HG02852 (cell line): ENCODE measurements at regions not wholly inside any gene's neighbourhood (a gene's known extent, or its start where the extent isn't known, plus 50 kb on each side); places are given as distances from the start of the nearest gene placed in this dataset.
"Not testable (repeated sequence)": the region's sequence is repeated elsewhere in the genome, so short reads cannot be mapped to it uniquely, and the experiment has no call there.

Experiments used
- ATAC-seq: cut with Tn5 transposase; IDR thresholded peaks from one replicate; pipeline ENCODE4 v1.9.1; 2021; ENCODE audit warnings: mild to moderate bottlenecking, moderate library complexity; ENCODE audit not compliant: unreplicated experiment

DNA sequence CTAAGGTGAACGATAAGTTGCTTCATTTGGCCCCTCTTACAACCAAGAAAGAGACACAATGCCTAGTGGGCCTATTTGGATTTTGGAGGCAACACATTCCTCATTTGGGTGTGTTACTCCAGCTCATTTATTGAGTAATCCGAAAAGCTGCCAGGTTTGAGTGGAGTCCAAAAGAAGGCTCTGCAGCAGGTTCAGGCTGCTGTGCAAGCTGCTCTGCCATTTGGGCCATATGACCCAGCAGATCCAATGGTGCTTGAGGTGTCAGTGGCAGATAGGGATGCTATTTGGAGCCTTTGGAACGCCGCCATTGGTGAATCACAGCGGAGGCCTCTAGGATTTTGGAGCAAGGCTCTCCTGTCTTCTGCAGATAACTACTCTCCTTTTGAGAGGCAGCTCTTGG is 176.4 kb downstream of the AKR1D1 start:
- not testable (repeated sequence) for ATAC-seq

DNA sequence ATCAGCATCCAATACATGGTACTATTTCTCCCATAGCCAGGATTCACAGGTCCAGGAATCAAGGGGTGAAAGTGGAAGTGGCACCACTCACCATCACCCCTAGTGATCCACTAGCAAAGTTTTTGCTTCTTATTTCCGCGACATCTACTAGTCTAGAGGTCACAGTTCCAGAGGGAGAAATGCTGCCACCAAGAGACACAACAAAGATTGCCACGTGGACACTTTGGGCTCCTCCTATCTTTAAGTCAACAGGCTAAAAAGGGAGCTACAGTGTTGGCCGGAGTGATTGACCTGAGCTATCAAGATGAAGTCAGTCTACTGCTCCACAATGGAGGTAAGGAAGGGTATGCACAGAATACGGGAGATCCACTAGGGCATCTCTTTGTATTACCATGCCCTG is 178.2 kb downstream of the AKR1D1 start:
- no peak for ATAC-seq

- no peak for ATAC-seq
Measured at GRCh38 chr7:138257459-138258196, 181.4 kb downstream of the AKR1D1 start.

DNA sequence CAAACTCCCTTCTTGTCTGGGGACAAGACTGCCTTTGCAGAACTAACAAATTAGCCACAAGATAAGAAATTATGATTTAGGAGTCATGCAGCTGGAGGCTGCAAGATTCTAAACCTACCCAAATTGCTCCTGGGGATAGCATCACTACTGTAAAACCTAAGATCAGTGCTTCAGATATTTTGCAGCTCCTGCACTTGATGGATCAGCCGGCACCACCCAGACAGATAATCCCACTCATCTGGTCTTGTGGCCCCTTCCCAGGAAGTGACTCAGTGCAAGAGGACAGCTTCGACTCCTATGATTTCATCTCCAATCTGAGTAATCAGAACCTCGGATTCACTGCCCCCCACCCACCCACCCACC is 181.9 kb downstream of the AKR1D1 start:
- no peak for ATAC-seq

GRCh38 chr7:138259675-138260074 is 183.4 kb downstream of the AKR1D1 start:
- ATAC-seq: no peak

DNA sequence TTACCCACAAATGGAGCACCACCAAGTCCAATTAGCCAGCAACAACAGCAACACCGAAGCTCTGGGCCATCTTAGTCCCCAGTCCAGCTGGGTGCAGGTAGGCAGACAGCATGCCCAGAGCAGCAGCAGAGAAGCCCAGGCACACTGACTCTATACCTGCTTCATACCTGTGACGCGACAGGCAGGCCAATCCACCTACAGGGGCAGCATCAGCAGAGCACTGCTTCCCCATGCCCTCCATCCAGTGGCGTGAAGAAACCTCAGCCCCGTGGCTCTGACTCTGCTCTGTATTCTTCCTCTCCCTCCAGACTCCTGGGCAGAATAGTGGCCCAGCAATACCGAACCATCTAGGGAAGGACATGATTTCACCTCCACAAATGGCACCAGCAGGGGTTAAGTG is 191.7 kb downstream of the AKR1D1 start:
- ATAC-seq: no peak

GRCh38 chr7:138276891-138277290 is 183.2 kb upstream of the TRIM24 start:
- ATAC-seq: no peak

- ATAC-seq: no peak
Measured at GRCh38 chr7:138278601-138279000, 181.5 kb upstream of the TRIM24 start.

- ATAC-seq: no peak
Measured at GRCh38 chr7:138282997-138283396, 177.1 kb upstream of the TRIM24 start.

DNA sequence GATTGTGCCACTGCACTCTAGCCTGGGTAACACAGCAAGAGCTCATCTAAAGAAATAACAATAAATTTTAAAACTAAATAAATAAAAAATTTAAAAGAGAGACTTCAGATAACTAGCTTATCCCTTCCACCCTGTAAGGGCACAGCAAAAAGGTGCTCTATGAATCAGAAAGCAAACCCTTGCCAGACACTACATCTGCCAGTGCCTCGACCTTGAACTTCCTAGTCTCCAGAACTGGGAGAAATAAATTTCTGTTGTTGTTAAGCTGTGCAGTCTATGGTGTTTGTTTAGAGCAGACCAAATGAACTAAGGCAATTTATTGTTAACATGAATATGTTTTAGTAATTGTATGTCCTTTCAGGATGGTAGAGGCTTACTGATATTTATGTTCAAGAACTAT is 174.9 kb upstream of the TRIM24 start:
- ATAC-seq: no peak

- no peak for ATAC-seq
Measured at GRCh38 chr7:138286846-138287245, 173.2 kb upstream of the TRIM24 start.

DNA sequence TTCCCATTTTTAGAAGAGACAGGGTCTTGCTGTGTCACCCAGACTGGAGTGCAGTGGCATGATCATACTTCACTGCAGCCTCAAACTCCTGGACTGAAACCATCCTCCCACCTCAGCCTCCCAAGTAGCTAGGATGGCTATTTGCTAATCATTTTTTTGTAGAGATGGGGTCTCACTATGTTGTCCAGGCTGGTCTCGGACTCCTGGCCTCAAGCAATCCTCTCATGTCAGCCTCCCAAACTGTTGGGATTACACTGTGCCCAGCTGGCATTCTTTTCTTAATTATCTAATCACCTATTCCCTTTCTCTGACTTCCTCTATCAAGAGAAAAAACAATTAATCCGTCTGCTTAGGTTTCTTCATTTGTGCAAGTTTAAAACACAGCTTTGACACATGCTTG is 172.5 kb upstream of the TRIM24 start:
- no peak for ATAC-seq

DNA sequence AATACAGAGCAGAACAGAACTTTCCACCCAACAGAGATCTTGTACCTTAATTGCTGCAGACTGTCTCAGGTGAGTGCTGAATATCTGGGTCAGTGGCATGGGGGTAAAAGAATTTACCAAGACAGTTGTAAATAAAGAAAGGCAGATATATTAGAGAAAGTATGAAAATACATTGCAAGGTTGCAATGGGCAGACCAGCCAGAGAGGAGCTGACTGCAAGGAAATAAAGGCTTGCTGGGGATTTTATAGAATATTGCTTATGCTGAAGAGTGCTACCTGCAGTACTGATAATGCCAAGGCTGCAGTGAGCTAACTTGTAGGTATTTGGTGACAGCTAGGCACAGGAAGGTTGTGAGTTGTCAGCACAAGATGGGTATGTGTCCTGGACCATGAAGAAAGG is 171.0 kb upstream of the TRIM24 start:
- ATAC-seq: no peak

DNA sequence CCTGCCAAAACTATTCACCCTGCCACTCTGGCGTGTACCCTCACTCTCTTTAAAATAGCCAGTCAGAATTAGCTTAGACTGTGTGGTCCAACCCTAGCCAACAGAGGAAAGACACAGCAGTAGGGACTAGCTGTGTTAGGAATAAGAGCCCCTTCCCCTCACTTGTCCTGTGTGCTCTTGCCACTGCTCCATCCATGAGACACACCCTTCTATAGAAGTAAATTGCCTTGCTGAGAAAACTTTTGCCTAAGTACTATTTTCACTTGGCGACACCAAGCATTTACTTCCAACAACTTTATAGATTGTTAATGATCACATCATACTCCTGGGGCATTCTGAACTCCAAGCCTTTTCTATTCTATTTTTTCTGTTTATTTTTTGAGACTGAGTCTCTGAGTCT is 170.2 kb upstream of the TRIM24 start:
- ATAC-seq: no peak

- ATAC-seq: no peak
Measured at GRCh38 chr7:138292951-138293350, 167.1 kb upstream of the TRIM24 start.

- peak; percentile 64 for ATAC-seq
Measured at GRCh38 chr7:138295049-138295637, 164.9 kb upstream of the TRIM24 start.

GRCh38 chr7:138297526-138297925 is 162.5 kb upstream of the TRIM24 start:
- no peak for ATAC-seq

DNA sequence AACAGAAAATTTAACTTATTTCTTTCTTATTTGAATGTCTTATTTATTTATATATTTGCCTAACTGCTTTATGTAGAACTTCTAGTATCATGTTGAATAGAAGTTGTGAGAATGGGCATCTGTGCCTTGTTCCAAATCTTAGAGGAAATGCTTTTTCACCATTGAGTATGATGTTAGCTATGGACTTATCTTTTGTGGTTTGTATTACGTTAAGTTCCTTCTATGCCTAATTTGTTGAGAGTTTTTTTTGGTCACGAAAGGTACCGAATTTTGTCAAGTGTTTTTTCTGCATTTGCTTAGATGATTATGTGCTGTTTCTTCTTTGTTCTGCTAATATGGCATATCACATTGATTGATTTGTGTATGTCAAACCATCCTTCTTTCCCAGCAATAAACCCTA is 161.0 kb upstream of the TRIM24 start:
- no peak for ATAC-seq

GRCh38 chr7:138303230-138304070 is 156.6 kb upstream of the TRIM24 start:
- no peak for ATAC-seq

DNA sequence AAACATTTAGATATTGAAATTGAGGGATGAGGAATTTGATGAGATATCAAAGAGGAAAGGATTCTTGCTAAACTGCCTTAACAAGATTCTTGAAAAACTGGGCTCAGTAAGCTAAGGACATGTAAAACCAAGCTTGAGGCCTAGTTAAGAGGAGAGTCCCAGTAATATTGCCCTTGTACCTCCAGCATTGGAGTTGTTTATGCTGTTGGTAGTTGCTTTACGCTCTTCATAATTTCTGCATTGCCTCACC is 156.1 kb upstream of the TRIM24 start:
- no peak for ATAC-seq

DNA sequence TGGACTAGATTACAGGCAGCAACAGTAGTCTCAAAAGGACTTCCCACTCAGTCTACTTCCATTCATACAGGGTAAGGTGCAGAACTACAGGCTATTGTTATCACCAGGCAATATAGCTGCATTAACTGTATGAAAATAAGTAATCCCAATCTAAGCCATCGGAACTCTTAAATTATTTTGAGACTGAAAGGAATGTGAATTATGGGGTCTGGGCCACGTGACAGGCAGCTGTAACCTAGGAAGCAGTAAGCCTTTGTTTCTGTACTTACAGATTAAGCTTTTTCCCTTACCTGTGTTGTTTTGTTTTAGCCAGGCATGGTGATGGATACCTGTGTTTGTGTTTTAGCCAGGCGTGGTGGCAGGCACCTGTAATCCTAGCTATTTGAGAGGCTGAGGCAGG is 152.4 kb upstream of the TRIM24 start:
- no peak for ATAC-seq

- ATAC-seq: no peak
Measured at GRCh38 chr7:138308136-138308535, 151.9 kb upstream of the TRIM24 start.
